ENCODE measurements at regions not wholly inside any gene's neighbourhood (a gene's known extent, or its start where the extent isn't known, plus 50 kb on each side); places are given as distances from the start of the nearest gene placed in this dataset.

- TF ChIP-seq POU6F1 (CRISPR knock-in tag; IDR thresholded peaks at IDR 0.05; ENCODE audit: borderline replicate concordance, low read depth) (no peak), TSHZ2 (CRISPR knock-in tag; IDR thresholded peaks at IDR 0.05) (no peak), ZC3H10 (CRISPR knock-in tag; IDR thresholded peaks at IDR 0.05) (no peak), ZFP3 (CRISPR knock-in tag; IDR thresholded peaks at IDR 0.05) (no peak), PATZ1 (CRISPR knock-in tag; IDR thresholded peaks at IDR 0.05; ENCODE audit: borderline replicate concordance) (no peak), ZNF8 (CRISPR knock-in tag; IDR thresholded peaks at IDR 0.05) (no peak), BACH2 (CRISPR knock-in tag; IDR thresholded peaks at IDR 0.05; ENCODE audit: borderline replicate concordance) (no peak), CREB5 (CRISPR knock-in tag; IDR thresholded peaks at IDR 0.05; ENCODE audit: low read depth) (no peak), ESRRG (CRISPR knock-in tag; IDR thresholded peaks at IDR 0.05) (no peak), TCF4 (CRISPR knock-in tag; IDR thresholded peaks at IDR 0.05; ENCODE audit: borderline replicate concordance) (no peak), RARB (CRISPR knock-in tag; IDR thresholded peaks at IDR 0.05) (no peak), ZFP30 (CRISPR knock-in tag; IDR thresholded peaks at IDR 0.05) (no peak)
- no peak for ATAC-seq
These were observed 95.4 kb downstream of the LSM3 start for GRCh38 chr3:14273901-14274611.

GRCh38 chr3:14274612-14274936 is 96.0 kb downstream of the LSM3 start:
- ATAC-seq, result no peak

More at GRCh38 chr3:14274612-14274936, 96.0 kb downstream of the LSM3 start:
- TF ChIP-seq ZNF70 (CRISPR knock-in tag; IDR thresholded peaks at IDR 0.05) (no peak), TSHZ2 (CRISPR knock-in tag; IDR thresholded peaks at IDR 0.05) (no peak), RARB (CRISPR knock-in tag; IDR thresholded peaks at IDR 0.05) (no peak)

Data from SK-N-SH treated with all-trans-retinoic acid at 6 μM for 48 hours (cell line).